Cardiac muscle cell (in vitro differentiated cells and primary cell): ENCODE measurements at regions not wholly inside any gene's neighbourhood (a gene's known extent, or its start where the extent isn't known, plus 50 kb on each side); places are given as distances from the start of the nearest gene placed in this dataset.

Source experiments
- DNase-seq, 2 donors: peaks; one replicate each; pipeline versions ENCODE4 v3.0.0 to v3.0.0-alpha.2; 2010 to 2017; ENCODE audit warnings: low read depth in 1 of 2, low spot score in 1 of 2
- H3K27ac ChIP-seq: fragments of 200-600 bp; sonication (generic); 2 replicates; pipeline ENCODE4 v1.5.1; 2016
- H3K27me3 ChIP-seq: fragments of 200-600 bp; sonication (generic); 2 replicates; pipeline ENCODE4 v1.6.0; 2016; ENCODE audit warnings: control low read depth
- H3K36me3 ChIP-seq: fragments of 200-600 bp; sonication (generic); 2 replicates; pipeline ENCODE4 v1.5.1; 2016; ENCODE audit warnings: control low read depth
- H3K4me1 ChIP-seq: fragments of 200-600 bp; sonication (generic); 2 replicates; pipeline ENCODE4 v1.8.1; 2017; ENCODE audit warnings: low read depth, mild to moderate bottlenecking, mixed run types
- H3K4me3 ChIP-seq: fragments of 200-600 bp; sonication (generic); 2 replicates; pipeline ENCODE4 v1.5.1; 2016; ENCODE audit warnings: mild to moderate bottlenecking
- H3K9me3 ChIP-seq: fragments of 200-600 bp; sonication (generic); 2 replicates; pipeline ENCODE4 v1.5.1; 2017; ENCODE audit warnings: low read depth, mild to moderate bottlenecking, control low read depth
- CTCF ChIP-seq: IDR thresholded peaks from 2 replicates; pipeline ENCODE4 v1.5.1; 2012; ENCODE audit warnings: low read depth, mild to moderate bottlenecking, low read length

GRCh38 chr12:113674996-113675395 lies 203.3 kb upstream of the LHX5 start:
- Histone ChIP-seq H3K27ac (no peak overlapping the region), H3K36me3 (no peaks in the 10 kb centered on the region), H3K9me3 (no peaks in the 10 kb centered on the region), H3K4me1 (no peaks in the 10 kb centered on the region), H3K27me3 (no peaks in the 10 kb centered on the region), H3K4me3 (no peak overlapping the region)
- DNase-seq: no peak
- no peak for TF ChIP-seq CTCF

GRCh38 chr12:113674302-113674701 lies 202.6 kb upstream of the LHX5 start:
- Histone ChIP-seq H3K36me3 (no peaks in the 10 kb centered on the region), H3K27ac (no peak overlapping the region), H3K9me3 (no peaks in the 10 kb centered on the region), H3K4me1 (no peaks in the 10 kb centered on the region), H3K27me3 (no peaks in the 10 kb centered on the region), H3K4me3 (no peak overlapping the region)
- DNase-seq: no peak
- no peak for TF ChIP-seq CTCF

GRCh38 chr12:113673458-113674238 lies 202.0 kb upstream of the LHX5 start:
- no peak overlapping the region for H3K27ac ChIP-seq
- no peaks in the 10 kb centered on the region for H3K27me3 ChIP-seq
- DNase-seq: no peak
- H3K4me3 ChIP-seq: no peak overlapping the region
- H3K36me3 ChIP-seq: no peaks in the 10 kb centered on the region
- no peak for TF ChIP-seq CTCF
- no peaks in the 10 kb centered on the region for H3K9me3 ChIP-seq
- H3K4me1 ChIP-seq: no peaks in the 10 kb centered on the region

GRCh38 chr12:113670742-113671141 lies 199.1 kb upstream of the LHX5 start:
- DNase-seq: no peak
- no peak for TF ChIP-seq CTCF
- Histone ChIP-seq H3K4me3 (no peak overlapping the region), H3K4me1 (no peaks in the 10 kb centered on the region), H3K27me3 (no peaks in the 10 kb centered on the region), H3K36me3 (no peaks in the 10 kb centered on the region), H3K27ac (no peak overlapping the region), H3K9me3 (no peaks in the 10 kb centered on the region)

- Histone ChIP-seq H3K4me1 (no peaks in the 10 kb centered on the region), H3K4me3 (no peak overlapping the region), H3K27ac (no peak overlapping the region), H3K36me3 (no peaks in the 10 kb centered on the region), H3K27me3 (no peaks in the 10 kb centered on the region), H3K9me3 (no peaks in the 10 kb centered on the region)
- no peak for DNase-seq
- no peak for TF ChIP-seq CTCF
Measured at GRCh38 chr12:113667676-113668356, 196.1 kb upstream of the LHX5 start.
